Stimulated activated CD8-positive, alpha-beta memory T cell treated with anti-CD3 and anti-CD28 coated beads, Interleukin-7, amount 100 ng/mL, for 48 hours (primary cell): ENCODE measurements at regions not wholly inside any gene's neighbourhood (a gene's known extent, or its start where the extent isn't known, plus 50 kb on each side); places are given as distances from the start of the nearest gene placed in this dataset.

Source experiments
- DNase-seq, 2 donors: peaks; one replicate each; pipeline ENCODE4 v3.0.0-alpha.2; 2020; ENCODE audit warnings: low read depth in 1 of 2; ENCODE audit errors: extremely low read depth in 1 of 2

DNA sequence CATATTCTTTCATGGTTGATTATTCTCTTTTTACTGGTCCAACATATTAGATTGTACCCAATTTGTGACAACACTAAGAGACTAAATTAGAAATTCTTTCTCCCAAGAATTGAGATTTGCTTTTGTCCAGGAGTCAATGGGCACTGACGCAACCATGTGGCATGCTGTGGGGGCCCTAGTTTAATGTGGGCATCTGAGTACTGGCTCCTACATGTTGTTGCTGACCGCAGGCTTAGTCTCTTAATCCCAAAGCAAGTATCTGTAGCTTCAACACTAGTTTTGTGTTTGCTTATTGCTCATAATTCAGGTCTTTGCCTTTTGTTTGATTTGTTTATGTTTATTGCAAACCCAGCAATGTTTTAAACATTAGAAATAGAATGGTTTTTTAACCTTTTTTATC, 263.4 kb upstream of the NDST4 start:
- no peak for DNase-seq

DNA sequence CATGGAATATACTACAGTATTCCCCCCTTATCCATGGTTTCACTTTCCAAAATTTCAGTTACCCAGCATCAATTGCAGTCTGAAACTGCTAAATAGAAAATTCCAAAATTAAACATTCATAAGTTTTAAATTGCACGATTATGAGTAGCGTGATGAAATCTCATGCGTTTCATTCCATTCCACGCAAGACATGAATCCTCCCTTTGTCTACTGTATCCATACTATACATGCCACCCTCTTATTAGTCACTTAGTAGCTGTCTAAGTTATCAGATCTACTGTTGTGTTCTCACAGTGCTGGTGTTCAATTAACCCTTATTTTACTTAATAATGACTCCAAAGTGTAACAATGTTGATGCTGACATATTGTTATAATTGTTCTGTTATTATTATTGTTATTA, 261.2 kb upstream of the NDST4 start:
- no peak for DNase-seq

DNA sequence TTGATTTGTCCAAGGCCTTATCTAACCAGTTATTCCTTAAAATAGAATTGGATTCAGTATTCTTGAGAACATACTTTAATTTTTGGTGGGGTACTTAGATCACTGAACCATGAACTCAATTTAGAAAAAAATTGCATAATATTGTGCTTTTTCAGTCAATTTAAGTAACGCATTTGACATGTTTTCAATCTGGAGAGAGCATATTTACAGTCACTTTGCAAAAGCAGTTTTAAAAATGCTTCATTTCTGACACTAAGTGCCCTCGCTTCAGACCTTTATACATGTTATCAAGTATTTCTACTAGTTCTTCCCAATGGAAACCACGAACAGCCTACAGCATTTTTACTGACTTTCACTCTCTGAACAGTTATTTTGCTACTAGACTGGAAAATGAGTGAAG, 257.1 kb upstream of the NDST4 start:
- no peak for DNase-seq

DNA sequence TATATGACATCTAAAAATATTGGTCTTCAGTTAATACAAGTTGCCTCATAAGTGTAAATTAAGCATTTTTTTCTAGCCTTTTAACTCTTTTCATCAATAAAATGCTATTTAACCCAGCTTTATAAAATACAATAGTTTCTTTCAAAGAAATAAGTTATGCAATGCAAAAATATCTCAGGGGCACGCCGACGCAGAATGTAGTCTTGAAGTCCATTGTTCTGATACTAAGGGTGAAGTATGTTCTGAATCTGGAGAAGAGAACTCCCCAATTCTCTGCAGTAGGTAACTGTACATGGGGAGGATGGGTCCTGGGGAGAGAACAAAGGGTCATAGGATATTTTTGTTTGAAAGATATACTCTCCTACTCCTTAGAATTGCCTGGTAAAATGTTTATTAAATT, 256.6 kb upstream of the NDST4 start:
- DNase-seq, result no peak

DNA sequence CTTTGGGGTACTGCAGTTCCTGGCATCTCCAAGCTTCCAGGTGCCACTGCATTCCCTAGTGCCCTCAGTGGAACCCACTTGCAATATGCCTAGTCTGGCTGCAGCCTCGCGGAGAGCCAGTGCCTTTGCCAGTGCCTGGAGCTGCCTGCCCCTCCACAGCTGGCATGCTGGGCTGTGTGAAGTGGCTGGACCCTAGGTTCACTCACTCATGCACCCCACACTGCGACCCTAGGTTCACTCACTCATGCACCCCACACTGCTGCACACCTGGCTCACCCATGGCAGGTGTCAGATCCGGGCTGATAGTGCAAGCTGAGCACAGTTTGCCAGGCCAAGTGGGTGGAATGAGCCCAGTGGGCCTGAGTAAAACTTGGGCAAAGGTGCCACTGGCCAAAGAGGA, 253.0 kb upstream of the NDST4 start:
- DNase-seq, result no peak

DNA sequence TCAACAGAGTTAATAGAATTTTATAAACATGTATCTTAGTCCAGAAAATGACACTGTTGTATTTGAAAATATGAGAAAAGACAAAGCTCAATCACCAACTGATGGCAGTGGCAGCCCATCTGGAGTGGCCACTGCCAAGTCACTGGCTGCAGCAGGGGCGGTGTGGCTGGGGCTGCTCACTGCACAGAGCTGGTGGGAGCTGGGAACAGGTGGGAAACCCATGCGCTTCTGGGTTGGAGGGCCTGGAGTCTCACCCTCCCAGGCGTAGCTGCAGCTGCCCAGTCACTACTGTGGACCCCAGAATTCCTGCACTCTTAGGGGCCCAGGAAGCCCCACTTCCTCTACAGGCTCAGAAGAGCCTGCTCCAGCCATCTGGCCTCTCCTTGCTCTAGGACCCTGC, 251.8 kb upstream of the NDST4 start:
- no peak for DNase-seq

DNA sequence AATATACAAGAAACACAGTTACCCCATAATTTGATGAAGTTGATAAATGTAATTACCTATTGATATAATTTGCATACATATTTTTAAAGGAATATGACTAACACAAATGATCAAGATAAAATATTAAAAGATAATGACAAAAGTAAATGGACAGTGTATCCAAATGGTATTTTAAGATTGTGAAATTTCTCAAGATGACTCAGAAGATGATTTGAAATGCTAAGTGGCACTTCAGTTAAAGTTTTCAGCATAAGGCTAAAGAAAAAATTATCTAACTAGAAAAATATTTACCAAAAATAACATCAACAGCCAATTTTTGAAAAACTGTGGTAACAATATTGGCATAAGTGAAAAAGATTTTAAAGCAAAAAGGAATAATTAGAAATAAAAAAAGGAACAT, 248.4 kb upstream of the NDST4 start:
- no peak for DNase-seq

DNA sequence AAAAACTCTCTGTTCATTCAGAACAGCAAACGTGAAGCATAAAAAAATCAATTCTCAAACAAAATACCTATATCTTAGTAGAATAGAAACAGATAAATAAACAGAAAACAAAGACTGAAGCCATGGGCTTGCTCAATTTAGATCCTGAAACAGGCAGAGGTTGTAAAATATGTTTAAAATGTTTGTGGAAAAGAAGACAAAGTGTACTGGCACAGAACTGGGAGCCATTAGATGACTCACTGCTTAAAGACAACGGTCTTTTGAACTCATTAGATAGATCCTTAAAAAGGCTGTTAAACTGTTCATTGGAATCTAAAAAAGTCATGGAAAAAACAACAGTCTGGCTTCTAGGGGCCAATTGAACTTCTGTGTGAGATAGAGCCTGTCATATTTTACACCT, 247.0 kb upstream of the NDST4 start:
- DNase-seq, result no peak

DNA sequence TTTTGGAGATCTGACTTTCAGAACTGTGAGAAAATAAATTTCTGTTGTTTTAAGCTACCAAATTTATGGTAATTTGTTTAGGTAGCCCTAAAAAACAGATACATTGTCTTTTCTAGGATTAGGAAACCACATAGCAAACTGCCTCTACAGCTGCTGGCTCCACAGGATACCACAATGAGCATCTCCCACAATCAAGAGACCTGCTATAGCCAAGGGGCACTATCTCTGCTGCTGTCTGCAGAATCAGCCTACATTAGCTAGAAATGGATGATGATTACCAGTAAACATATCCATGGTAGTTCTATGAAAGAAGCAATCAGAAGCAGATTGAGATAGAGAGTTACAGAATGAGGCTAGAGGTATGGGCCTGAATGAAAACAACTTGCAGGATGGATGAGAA, 244.4 kb upstream of the NDST4 start:
- DNase-seq, result no peak

DNA sequence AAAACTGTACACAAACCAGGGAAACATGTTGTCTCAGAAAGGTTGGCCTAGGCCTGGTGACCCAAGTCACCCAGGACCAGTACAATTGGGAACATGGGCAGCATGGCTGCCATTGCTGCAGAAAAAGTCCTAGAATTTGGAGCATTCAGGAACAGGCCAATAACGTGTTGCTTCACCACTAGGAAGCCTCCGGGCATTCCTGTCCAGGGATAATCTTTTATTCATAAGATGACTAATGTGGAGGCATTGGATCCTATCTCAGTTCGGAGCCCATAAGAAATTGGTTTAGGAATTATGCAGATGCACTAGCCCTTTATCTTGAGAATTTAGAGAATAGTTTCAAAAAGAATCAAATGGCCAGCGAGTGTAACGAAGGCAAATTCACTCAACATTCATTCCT, 242.8 kb upstream of the NDST4 start:
- DNase-seq, result no peak

DNA sequence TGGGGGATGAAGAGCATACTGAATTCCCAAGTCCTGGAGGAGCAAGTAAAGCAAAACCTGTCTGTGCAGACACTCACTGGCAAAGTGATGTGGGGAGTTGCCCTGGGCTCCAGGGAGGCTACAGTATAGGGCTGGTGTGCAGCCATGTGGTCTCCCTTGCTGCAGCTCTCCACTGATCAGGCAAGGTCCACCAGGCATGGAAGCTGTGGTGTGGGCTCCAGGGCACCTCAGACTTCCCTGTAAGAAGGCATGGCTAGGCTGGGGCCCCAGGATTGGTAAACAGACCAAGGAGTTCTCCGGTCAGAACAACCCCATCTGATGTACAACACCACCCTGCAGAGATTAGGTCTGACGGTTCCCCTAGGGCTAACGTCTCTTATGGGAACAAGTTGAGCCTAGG, 241.9 kb upstream of the NDST4 start:
- DNase-seq, result no peak

DNA sequence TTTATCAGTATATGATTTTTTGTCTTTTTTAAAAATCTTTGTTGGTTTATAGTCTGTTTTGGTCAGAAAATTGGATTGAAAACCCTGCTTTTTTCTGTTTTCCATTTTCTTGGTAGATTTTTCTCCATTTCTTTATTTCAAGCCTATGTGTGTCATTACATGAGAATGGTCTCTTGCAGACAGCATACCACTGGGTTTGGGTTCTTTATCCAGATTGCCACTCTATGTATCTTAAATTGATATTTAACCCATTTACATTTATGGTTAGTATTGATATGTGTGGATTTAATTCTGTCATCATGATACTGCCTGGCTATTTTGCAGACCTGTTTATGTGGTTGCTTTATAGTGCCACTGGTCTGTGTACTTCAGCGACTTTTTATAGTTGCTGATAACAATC, 239.9 kb upstream of the NDST4 start:
- no peak for DNase-seq

DNA sequence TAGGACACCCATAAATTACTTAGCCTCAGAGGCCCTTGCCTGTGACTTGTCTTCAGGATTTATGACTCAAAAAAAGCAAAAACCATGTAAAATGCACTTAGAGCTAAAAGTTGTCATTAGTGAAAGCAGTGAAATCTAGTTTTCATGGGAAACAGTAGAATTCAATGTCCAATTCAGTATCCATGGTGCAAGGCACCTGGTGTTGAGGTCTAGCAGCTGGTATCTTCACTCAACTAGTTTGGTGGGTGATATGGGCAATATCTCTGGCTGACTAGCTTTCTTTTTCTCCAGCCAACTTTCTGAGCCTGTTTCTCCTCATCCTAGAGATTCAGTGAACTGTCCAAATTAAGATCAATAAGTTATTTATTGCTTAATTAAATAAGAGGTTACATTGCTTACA, 229.8 kb upstream of the NDST4 start:
- no peak for DNase-seq

DNA sequence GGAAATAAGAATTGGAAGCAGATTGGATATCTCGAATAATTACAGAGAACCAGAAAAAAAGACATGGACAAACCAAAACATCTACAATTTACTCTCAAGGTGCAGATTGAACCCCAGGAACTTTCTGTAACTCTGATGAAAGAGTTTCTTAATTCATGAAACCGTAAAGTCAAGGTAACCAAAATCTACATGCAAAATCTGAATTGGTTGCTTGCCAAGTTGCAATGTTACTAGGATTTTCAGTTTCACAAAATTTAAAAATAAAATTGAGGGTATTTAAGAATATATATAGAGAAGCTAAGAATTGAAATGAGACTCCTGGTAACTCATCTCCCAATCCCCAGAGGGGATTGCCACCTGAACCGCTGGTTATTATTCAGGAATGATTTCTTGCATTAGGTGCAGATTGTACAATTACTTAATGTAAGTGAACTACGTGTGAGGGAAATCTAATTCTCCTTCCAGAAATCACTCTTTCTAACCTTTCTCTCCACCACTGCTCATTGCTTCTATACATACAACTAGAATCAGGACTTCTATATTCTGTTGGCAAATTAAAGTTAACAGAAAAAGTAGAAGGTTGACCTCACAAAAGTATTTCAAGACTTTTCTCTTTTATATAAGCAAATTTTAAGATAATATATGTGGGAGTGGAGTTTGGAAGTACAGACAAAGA, 221.5 kb upstream of the NDST4 start:
- no peak for DNase-seq

DNA sequence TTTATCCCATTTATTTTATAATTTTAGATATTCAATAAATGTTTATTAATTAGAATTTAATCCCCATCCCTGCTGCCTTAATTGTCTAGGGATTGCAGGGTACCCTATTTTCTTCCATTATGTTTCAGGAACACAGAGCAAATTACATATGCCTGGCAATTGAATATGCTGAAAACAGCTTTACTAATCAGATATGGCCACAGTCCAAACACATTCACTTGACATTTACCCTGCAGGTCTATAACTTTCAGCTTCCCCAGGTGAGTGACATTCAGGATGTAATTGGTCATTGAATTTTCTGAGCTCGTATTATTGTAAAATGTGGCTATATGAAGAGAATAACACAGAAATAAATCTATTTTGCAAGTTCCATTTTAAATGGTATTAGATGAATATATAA, 218.7 kb upstream of the NDST4 start:
- no peak for DNase-seq

DNA sequence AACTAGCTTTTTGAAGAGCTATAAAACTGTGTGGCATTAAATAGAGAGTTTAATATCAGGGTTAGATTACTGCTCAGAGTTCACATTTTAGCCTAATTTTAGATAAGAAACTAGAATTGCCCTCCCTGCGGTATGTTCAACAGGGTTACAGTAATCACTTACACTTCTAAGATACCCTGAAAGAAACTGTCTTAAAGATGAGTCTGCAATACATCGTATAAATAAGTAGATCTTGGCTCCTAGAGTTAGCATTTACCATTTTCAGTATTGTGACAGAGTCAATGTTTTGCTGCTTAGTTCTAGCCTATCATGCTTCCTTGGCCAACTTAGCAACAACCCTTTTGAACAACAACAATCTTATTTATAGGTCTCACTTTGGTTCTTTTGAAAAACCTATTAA, 217.8 kb upstream of the NDST4 start:
- no peak for DNase-seq

DNA sequence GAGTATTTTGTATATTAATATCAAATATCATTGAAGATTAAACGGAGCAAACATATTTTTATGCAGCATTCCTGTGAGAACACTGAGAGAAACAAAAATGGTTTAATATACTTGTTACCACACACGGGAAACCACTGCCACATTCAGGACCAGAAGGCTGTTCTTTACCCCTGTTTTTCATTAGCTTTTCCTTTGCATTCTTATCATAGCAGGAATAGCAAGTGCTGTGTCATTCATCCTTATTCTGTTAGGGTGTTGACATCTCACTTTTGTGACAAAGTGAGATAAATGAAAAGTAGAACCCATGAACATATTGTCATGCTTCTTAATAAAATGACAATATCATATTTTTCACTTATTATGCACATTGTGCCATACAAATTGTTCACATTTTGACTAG, 212.4 kb upstream of the NDST4 start:
- no peak for DNase-seq

DNA sequence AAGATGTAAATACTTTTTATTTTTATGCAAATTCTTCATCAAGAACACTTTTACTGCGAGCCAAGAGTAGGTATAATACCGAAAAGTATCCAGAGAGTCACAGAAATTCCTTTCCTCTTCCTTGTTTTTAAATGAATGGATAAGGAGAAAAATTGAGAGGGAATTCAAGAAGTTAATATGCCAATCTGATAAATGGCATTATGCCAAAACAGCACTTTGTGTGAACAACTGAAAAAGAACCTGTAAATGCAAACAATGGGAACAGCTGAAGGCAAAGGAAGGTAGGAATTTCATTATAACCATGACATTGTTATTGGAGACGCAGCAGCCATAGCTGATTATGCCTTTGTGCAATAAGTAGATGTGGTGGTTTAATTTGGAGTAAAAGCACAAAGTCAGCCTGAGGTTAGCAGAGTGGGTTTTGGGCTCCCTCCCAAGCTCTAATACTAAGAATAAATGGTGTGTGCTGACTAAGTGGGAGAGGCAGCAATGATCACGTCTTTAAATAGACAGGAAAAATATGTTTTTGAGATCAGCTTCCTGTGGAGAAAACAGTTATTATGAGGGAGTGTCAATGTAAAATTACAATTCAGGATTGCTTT, 209.8 kb upstream of the NDST4 start:
- no peak for DNase-seq

DNA sequence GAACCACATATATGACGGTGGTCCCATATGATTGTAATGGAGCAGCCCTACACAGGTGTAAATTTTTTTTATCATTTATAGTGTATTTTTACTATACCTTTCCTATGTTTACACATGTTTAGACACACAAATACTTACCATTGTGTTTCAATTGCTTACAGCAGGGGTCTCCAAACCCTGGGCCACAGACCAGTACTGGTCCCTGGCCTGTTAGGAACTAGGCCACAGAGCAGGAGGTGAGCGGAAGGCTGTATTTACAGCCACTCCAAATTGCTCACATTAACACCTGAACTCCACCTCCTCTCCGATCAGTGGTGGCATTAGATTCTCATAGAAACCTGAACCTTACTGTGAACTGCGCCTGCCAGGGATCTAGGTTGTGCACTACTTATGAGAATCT, 201.8 kb upstream of the NDST4 start:
- no peak for DNase-seq

DNA sequence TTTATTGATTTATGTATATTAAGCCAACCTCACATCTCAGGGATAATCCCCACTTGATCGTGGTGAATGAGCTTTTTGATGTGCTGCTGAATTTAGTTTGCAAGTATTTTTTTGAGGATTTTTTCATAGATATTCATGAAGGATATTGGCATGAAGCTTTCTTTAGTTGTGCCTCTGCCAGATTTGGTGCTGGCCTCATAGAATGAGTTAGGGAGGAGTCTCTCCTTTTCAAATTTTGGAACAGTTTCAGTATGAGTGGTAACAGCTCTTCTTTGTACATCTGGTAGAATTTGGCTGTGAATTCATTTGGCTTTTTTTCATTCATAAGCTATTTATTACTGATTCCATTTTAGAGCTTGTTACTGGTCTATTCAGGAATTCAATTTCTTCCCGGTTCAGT, 197.2 kb upstream of the NDST4 start:
- no peak for DNase-seq

DNA sequence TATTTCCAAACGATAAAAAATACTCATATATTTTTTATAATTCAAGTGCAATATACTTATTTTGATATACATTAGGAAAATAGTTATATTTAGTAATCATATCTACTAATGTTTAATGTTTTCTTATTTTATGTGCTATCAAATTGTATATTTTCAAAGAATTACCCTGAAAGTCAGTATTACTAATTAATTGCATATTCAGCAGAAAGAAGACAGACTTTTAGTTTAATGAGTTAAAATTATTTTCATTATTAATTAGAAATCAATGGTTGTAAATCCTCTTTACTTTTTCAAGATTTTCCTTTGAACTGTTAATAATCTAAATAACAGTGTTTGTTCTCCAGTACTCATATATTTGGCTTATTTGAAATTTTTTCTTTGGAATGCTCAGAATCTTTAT, 181.3 kb upstream of the NDST4 start:
- DNase-seq, result no peak

DNA sequence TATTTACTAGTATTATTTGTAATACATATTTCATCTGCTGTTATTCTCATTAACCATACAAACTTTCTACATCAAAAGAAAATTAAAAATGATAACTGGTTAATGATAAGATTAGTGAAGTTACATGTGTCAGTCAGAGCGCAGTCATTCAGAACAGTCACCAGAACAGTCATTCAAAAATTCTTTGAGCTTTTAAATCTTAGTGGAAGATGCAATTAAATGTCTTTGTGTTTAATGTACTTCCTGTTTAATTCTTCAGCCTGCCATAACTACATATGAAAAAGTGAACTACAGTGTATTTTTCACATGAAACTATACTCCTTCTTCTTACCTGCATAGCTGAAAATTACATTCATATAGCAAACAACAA, 179.7 kb upstream of the NDST4 start:
- no peak for DNase-seq
